IMR-90 (cell line): ENCODE measurements at regions not wholly inside any gene's neighbourhood (a gene's known extent, or its start where the extent isn't known, plus 50 kb on each side); places are given as distances from the start of the nearest gene placed in this dataset.

Experiments used
- ATAC-seq: fragments of 200-7000 bp; cut with Tn5 transposase; 2 replicates; pipeline ENCODE4 v1.9.1; 2020; ENCODE audit warnings: low read depth, mild to moderate bottlenecking, moderate library complexity
- BruUV-seq: library from RNA; stranded (reverse); fragments of 400-500 nt; replicated peaks from 2 replicates; lab custom pipeline; 2021; lab: Mats Ljungman, UMichigan
- CTCF ChIA-PET: fragments of 300-600 bp; formaldehyde crosslinking; extraction: SDS; loops from one replicate; lab custom pipeline; 2021; ENCODE audit warnings: antibody characterized with exemption; lab: Yijun Ruan, JAX
- POLR2A ChIA-PET: fragments of 300-600 bp; sonication (Branson Sonifier 250); formaldehyde crosslinking; loops from one replicate; lab custom pipeline; 2022; ENCODE audit warnings: antibody characterized with exemption; ENCODE audit not compliant: unreplicated experiment; lab: Charles Lee
- DNase-seq: peaks from one replicate; pipeline ENCODE4 v3.0.0; 2013
- H2AFZ ChIP-seq: replicated peaks from 2 replicates; pipeline ENCODE3; 2013; ENCODE audit warnings: low read length, mild to moderate bottlenecking; ENCODE audit not compliant: poor library complexity
- H2AK5ac ChIP-seq: 2 replicates; pipeline ENCODE4 v1.6.1; 2013; ENCODE audit warnings: low read depth, low read length, inconsistent platforms
- H2AK9ac ChIP-seq: replicated peaks from 2 replicates; pipeline ENCODE3; 2013; ENCODE audit warnings: mild to moderate bottlenecking, low read depth, low read length, moderate library complexity; ENCODE audit not compliant: poor library complexity
- H2BK120ac ChIP-seq: 2 replicates; pipeline ENCODE4 v1.6.1; 2013; ENCODE audit warnings: low read depth, low read length, inconsistent platforms
- H2BK15ac ChIP-seq: 3 replicates; pipeline ENCODE4 v1.6.1; 2013; ENCODE audit warnings: low read depth, low read length, inconsistent platforms
- H2BK20ac ChIP-seq: 2 replicates; pipeline ENCODE4 v1.6.1; 2013; ENCODE audit warnings: low read depth, mild to moderate bottlenecking, inconsistent platforms, low read length, moderate library complexity
- H2BK5ac ChIP-seq: 2 replicates; pipeline ENCODE4 v1.6.1; 2013; ENCODE audit warnings: mild to moderate bottlenecking, low read depth, low read length, inconsistent platforms; ENCODE audit not compliant: poor library complexity, severe bottlenecking
- H3K14ac ChIP-seq: replicated peaks from 2 replicates; pipeline ENCODE4 v1.6.1; 2013; ENCODE audit warnings: low read depth, low read length, inconsistent platforms
- H3K18ac ChIP-seq: 2 replicates; pipeline ENCODE4 v1.6.1; 2013; ENCODE audit warnings: low read depth, low read length, control low read depth
- H3K23ac ChIP-seq: 2 replicates; pipeline ENCODE4 v1.6.1; 2013; ENCODE audit warnings: low read depth, low read length, inconsistent platforms
- H3K27ac ChIP-seq: 2 replicates; pipeline ENCODE4 v1.5.1; 2013; ENCODE audit warnings: mild to moderate bottlenecking, control low read depth, low read length; ENCODE audit not compliant: insufficient read depth
- H3K27me3 ChIP-seq: 2 replicates; pipeline ENCODE4 v1.6.1; 2013; ENCODE audit warnings: low read length; ENCODE audit not compliant: control insufficient read depth, insufficient read depth
- H3K36me3 ChIP-seq: 2 replicates; pipeline ENCODE4 v1.6.1; 2013; ENCODE audit warnings: low read length, mixed read lengths; ENCODE audit not compliant: control insufficient read depth, insufficient read depth
- H3K4ac ChIP-seq: 2 replicates; pipeline ENCODE4 v1.6.1; 2013; ENCODE audit warnings: low read depth, low read length, inconsistent platforms
- H3K4me1 ChIP-seq: 2 replicates; pipeline ENCODE4 v1.6.1; 2013; ENCODE audit warnings: low read length, mixed read lengths; ENCODE audit not compliant: control insufficient read depth, insufficient read depth
- H3K4me2 ChIP-seq: 2 replicates; pipeline ENCODE4 v1.6.1; 2013; ENCODE audit warnings: low read depth, mild to moderate bottlenecking, control low read depth, low read length, moderate library complexity
- H3K4me3 ChIP-seq: 2 replicates; pipeline ENCODE4 v1.5.1; 2013; ENCODE audit warnings: low read depth, mild to moderate bottlenecking, control low read depth, low read length, moderate library complexity; ENCODE audit not compliant: insufficient read depth
- H3K56ac ChIP-seq: 2 replicates; pipeline ENCODE4 v1.6.1; 2013; ENCODE audit warnings: low read length, inconsistent platforms; ENCODE audit not compliant: insufficient read depth; ENCODE audit errors: extremely low read depth
- H3K79me1 ChIP-seq, 2 experiments: 2 replicates each; pipeline ENCODE4 v1.6.1; 2013; ENCODE audit warnings: low read length in 2 of 2, inconsistent platforms in 1 of 2, low read depth in 1 of 2
- H3K9ac ChIP-seq: 2 replicates; pipeline ENCODE4 v1.6.1; 2013; ENCODE audit warnings: low read depth, low read length, control low read depth
- H3K9me1 ChIP-seq: 2 replicates; pipeline ENCODE4 v1.6.1; 2013; ENCODE audit warnings: low read length, inconsistent platforms; ENCODE audit not compliant: insufficient read depth
- H3K9me3 ChIP-seq: 2 replicates; pipeline ENCODE4 v1.6.1; 2013; ENCODE audit warnings: low read length; ENCODE audit not compliant: control insufficient read depth, insufficient read depth
- H4K20me1 ChIP-seq: 2 replicates; pipeline ENCODE4 v1.6.1; 2013; ENCODE audit warnings: low read length, inconsistent platforms; ENCODE audit not compliant: insufficient read depth
- H4K5ac ChIP-seq: 2 replicates; pipeline ENCODE4 v1.6.1; 2013; ENCODE audit warnings: mild to moderate bottlenecking, low read depth, low read length, control low read depth
- H4K8ac ChIP-seq, 2 experiments: 2 replicates each; pipeline ENCODE4 v1.6.1; 2013; ENCODE audit warnings: low read depth in 2 of 2, low read length in 2 of 2, control low read depth in 1 of 2, inconsistent platforms in 1 of 2
- H4K91ac ChIP-seq: 2 replicates; pipeline ENCODE4 v1.6.1; 2013; ENCODE audit warnings: low read depth, low read length, inconsistent platforms; ENCODE audit not compliant: insufficient read depth
- CHD1 ChIP-seq: IDR thresholded peaks from 2 replicates; pipeline ENCODE4 v1.6.1; 2012; ENCODE audit warnings: low read depth, low read length, improper control_type of control experiment
- POLR2A ChIP-seq: IDR thresholded peaks from 2 replicates; pipeline ENCODE4 v1.6.1; 2012; ENCODE audit warnings: mild to moderate bottlenecking, low read depth, low read length
- WGBS, 2 experiments: methylation state at CpG; one replicate each; pipeline versions ENCODE4 v1.1.5 to v1.1.7; 2013; ENCODE audit warnings: missing lambda C conversion rate in 2 of 2; ENCODE audit not compliant: insufficient read length in 1 of 2; ENCODE audit errors: extremely low coverage in 2 of 2; 5-methylcytosine and 5-hydroxymethylcytosine counted together
- dilution Hi-C: fragments of 300-500 bp; cut with HindIII; formaldehyde crosslinking; loops from one replicate; pipeline ENCODE4 v1.14.3; 2018; ENCODE audit warnings: low sequenced_read_pairs; ENCODE audit not compliant: unreplicated experiment
- in situ Hi-C: fragments of 300-500 bp; cut with MboI; formaldehyde crosslinking; loops from 3 replicates; pipeline ENCODE4 v1.14.3; 2019; ENCODE audit warnings: low sequenced_read_pairs, inconsistent platforms, mixed read lengths
- intact Hi-C: fragments of 100-400 bp; cut with micrococcal nuclease; formaldehyde crosslinking; loops from 2 replicates; pipeline ENCODE4 v1.10.0; 2022

GRCh38 chr6:96723362-96723761 is 113.9 kb downstream of the GPR63 start:
- no peak for TF ChIP-seq CHD1
- no peak for TF ChIP-seq POLR2A
- intact Hi-C loops (no loop called here), in situ Hi-C loops (no loop called here), dilution Hi-C loops (no loop called here)
- no CpG with 5 or more reads among the region's 1 CpG for WGBS, 2 experiments
- no peaks in the 10 kb centered on the region for H3K79me1 ChIP-seq
- H3K4ac ChIP-seq, result no peak overlapping the region
- no peak overlapping the region for H2AK5ac ChIP-seq
- H3K9me3 ChIP-seq, result no peaks in the 10 kb centered on the region
- DNase-seq (no peak), ATAC-seq (no peak)
- H4K5ac ChIP-seq, result no peak overlapping the region
- H3K23ac ChIP-seq, result no peak overlapping the region
- H3K18ac ChIP-seq, result no peak overlapping the region
- no peaks in the 10 kb centered on the region for H4K20me1 ChIP-seq
- no peak overlapping the region for H2AFZ ChIP-seq
- no peak overlapping the region for H3K14ac ChIP-seq
- ChIA-PET CTCF (no interaction called here), POLR2A (no interaction called here)
- H3K27ac ChIP-seq, result no peak overlapping the region
- H3K27me3 ChIP-seq, result no peaks in the 10 kb centered on the region
- H3K56ac ChIP-seq, result no peak overlapping the region
- H4K91ac ChIP-seq, result no peak overlapping the region
- H2BK5ac ChIP-seq, result no peak overlapping the region
- H2BK120ac ChIP-seq, result no peak overlapping the region
- no TSS peak for BruUV-seq
- no peak overlapping the region for H3K9ac ChIP-seq
- H3K36me3 ChIP-seq, result no peaks in the 10 kb centered on the region
- no peak overlapping the region for H2BK20ac ChIP-seq
- H2BK15ac ChIP-seq, result no peak overlapping the region
- no peak overlapping the region for H3K4me3 ChIP-seq
- no peaks in the 10 kb centered on the region for H3K4me1 ChIP-seq
- H3K9me1 ChIP-seq, result no peaks in the 10 kb centered on the region
- H2AK9ac ChIP-seq, result no peak overlapping the region
- no peak overlapping the region for H4K8ac ChIP-seq
- H3K4me2 ChIP-seq, result no peak overlapping the region
